ENCODE measurements at regions not wholly inside any gene's neighbourhood (a gene's known extent, or its start where the extent isn't known, plus 50 kb on each side); places are given as distances from the start of the nearest gene placed in this dataset.

DNA sequence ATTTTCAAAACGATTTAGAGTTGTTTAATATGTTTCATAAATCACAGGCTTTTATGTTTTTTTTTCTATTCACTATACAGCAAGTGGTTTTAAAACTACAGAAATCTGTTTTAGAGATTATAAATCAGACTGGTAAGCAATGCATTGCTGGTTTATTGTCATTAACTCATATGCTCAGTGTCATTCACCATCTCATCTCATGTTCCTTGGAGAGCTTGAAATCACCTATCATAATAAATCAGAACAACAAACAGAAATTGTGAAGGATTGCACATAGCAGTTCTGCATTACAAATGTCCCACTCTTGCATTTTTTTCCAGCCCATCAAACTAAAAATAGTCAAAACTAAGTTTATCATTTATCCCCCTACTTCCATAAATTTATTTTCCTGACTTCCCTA is 470.8 kb downstream of the FSCB start:
- no peak for TF ChIP-seq MAX (IDR thresholded peaks at IDR 0.05; ENCODE audit: low read depth, low read length)
- TF ChIP-seq, protein P1, sequence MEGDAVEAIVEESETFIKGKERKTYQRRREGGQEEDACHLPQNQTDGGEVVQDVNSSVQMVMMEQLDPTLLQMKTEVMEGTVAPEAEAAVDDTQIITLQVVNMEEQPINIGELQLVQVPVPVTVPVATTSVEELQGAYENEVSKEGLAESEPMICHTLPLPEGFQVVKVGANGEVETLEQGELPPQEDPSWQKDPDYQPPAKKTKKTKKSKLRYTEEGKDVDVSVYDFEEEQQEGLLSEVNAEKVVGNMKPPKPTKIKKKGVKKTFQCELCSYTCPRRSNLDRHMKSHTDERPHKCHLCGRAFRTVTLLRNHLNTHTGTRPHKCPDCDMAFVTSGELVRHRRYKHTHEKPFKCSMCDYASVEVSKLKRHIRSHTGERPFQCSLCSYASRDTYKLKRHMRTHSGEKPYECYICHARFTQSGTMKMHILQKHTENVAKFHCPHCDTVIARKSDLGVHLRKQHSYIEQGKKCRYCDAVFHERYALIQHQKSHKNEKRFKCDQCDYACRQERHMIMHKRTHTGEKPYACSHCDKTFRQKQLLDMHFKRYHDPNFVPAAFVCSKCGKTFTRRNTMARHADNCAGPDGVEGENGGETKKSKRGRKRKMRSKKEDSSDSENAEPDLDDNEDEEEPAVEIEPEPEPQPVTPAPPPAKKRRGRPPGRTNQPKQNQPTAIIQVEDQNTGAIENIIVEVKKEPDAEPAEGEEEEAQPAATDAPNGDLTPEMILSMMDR (IDR thresholded peaks at IDR 0.05; ENCODE audit: low read depth, low read length) = no peak
- TF ChIP-seq POLR2A (IDR thresholded peaks at IDR 0.05; ENCODE audit: extremely low read depth, insufficient read length) = no peak
- no peak for TF ChIP-seq MYC (IDR thresholded peaks at IDR 0.05; ENCODE audit: low read depth, low read length)
- no peak for DNase-seq (ENCODE audit: low read depth)
- no peak overlapping the region for H3K4me3 ChIP-seq (ENCODE audit: low read depth, low read length)

DNA sequence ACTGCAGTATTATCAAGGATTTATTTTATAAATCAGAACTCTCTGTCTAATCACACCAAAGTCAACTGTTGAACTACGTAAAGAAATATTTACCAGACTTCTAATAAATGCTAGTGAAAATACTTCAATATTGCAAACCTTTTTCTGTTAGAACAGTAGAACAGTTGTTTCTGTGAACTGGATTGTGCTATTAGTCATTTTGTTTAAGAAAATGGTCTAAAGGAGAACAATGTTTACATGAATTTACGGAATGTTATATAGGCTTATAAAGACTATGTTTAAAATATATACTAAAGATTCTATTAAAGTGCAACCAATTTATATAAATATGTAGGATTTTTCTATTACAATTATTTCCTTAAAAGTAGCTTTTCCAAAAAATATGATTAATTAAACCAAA is 471.4 kb downstream of the FSCB start:
- no peak overlapping the region for H3K4me3 ChIP-seq (ENCODE audit: low read depth, low read length)
- no peak for TF ChIP-seq MAX (IDR thresholded peaks at IDR 0.05; ENCODE audit: low read depth, low read length)
- no peak for TF ChIP-seq MYC (IDR thresholded peaks at IDR 0.05; ENCODE audit: low read depth, low read length)
- no peak for TF ChIP-seq POLR2A (IDR thresholded peaks at IDR 0.05; ENCODE audit: extremely low read depth, insufficient read length)
- TF ChIP-seq, protein P1 (IDR thresholded peaks at IDR 0.05; ENCODE audit: low read depth, low read length) = no peak
- DNase-seq (ENCODE audit: low read depth) = no peak

DNA sequence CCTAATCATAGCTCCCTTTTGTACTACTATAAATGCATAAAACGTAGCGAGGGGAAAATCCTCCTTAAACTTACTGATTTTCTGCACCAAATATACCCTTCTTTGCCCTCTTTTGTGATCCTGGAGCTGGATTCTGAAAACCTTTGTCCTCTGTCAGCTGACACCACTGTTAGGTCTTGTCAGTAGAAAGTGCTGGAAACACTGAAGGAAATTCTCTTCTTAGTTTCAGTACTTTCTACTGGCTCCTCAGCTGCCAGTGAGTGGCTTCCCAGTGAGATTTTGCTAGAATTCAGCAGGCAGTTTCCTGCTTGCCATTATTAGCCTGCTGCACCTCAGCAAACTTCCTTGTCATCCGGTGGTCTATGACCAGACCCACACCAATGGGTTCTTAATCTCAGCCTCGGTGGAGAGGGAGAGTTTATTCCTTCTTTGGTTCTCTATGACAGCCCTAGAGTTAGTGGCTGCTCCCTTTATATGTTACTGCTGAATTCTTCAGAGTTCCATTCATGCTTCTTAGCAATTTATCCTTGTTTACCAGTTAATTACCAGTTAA is 476.2 kb downstream of the FSCB start:
- H3K4me3 ChIP-seq (ENCODE audit: low read depth, low read length) = no peak overlapping the region
- DNase-seq (ENCODE audit: low read depth) = no peak
- TF ChIP-seq POLR2A (IDR thresholded peaks at IDR 0.05; ENCODE audit: extremely low read depth, insufficient read length) (no peak), MAX (IDR thresholded peaks at IDR 0.05; ENCODE audit: low read depth, low read length) (no peak), MYC (IDR thresholded peaks at IDR 0.05; ENCODE audit: low read depth, low read length) (no peak)
- TF ChIP-seq, protein P1 (IDR thresholded peaks at IDR 0.05; ENCODE audit: low read depth, low read length) = no peak

GRCh38 chr14:44029933-44030332 is 477.1 kb downstream of the FSCB start:
- DNase-seq (ENCODE audit: low read depth) = peak; percentile 2
- TF ChIP-seq POLR2A (IDR thresholded peaks at IDR 0.05; ENCODE audit: extremely low read depth, insufficient read length) (no peak), MYC (IDR thresholded peaks at IDR 0.05; ENCODE audit: low read depth, low read length) (no peak), MAX (IDR thresholded peaks at IDR 0.05; ENCODE audit: low read depth, low read length) (no peak)
- TF ChIP-seq, protein P1 (IDR thresholded peaks at IDR 0.05; ENCODE audit: low read depth, low read length) = no peak
- H3K4me3 ChIP-seq (ENCODE audit: low read depth, low read length) = no peak overlapping the region

- TF ChIP-seq MYC (IDR thresholded peaks at IDR 0.05; ENCODE audit: low read depth, low read length) = no peak
- TF ChIP-seq POLR2A (IDR thresholded peaks at IDR 0.05; ENCODE audit: extremely low read depth, insufficient read length) = no peak
- TF ChIP-seq MAX (IDR thresholded peaks at IDR 0.05; ENCODE audit: low read depth, low read length) = peak; percentile 18; the same call in 1 of the 2 replicates
- no peak overlapping the region for H3K4me3 ChIP-seq (ENCODE audit: low read depth, low read length)
- peak; percentile 3 for DNase-seq (ENCODE audit: low read depth)
These were observed 479.7 kb downstream of the FSCB start for GRCh38 chr14:44027397-44027796.

DNA sequence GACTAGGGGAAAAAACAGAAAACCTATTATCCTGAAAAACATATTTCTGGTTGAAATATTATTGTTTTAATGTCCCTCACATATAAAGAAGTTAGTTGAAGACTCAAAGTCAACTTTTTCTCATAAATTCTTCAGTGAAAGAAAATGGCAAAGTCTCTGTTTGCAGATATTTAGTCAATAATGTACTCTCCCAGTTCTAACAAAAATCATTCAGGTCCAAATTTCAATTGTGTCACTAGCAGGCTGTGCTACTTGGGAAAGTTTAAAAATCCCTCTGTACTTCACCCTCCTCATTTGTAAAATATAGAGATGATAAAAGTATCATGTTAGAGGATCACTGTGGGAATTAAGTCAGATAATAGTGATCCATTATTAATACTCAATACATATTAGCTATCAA is 496.5 kb downstream of the FSCB start:
- DNase-seq (ENCODE audit: low read depth) = no peak
- H3K4me3 ChIP-seq (ENCODE audit: low read depth, low read length) = no peak overlapping the region
- TF ChIP-seq, protein P1 (IDR thresholded peaks at IDR 0.05; ENCODE audit: low read depth, low read length) = no peak
- TF ChIP-seq MYC (IDR thresholded peaks at IDR 0.05; ENCODE audit: low read depth, low read length) = no peak
- no peak for TF ChIP-seq MAX (IDR thresholded peaks at IDR 0.05; ENCODE audit: low read depth, low read length)
- no peak for TF ChIP-seq POLR2A (IDR thresholded peaks at IDR 0.05; ENCODE audit: extremely low read depth, insufficient read length)

All from NB4 (cell line).